ENCODE measurements at regions not wholly inside any gene's neighbourhood (a gene's known extent, or its start where the extent isn't known, plus 50 kb on each side); places are given as distances from the start of the nearest gene placed in this dataset.
"Not testable (repeated sequence)": the region's sequence is repeated elsewhere in the genome, so short reads cannot be mapped to it uniquely, and the experiment has no call there.

GRCh38 chr3:127492426-127492825 lies 98.1 kb downstream of the TPRA1 start:
- WGBS, 3 donors, result 83 to 90% (median 86%) methylated on average over 2 of the region's 2 CpGs
- H3K27me3 ChIP-seq, result no peaks in the 10 kb centered on the region
- no peaks in the 10 kb centered on the region for H3K9me3 ChIP-seq
- H3K4me1 ChIP-seq (ENCODE audit: insufficient read depth), result no peaks in the 10 kb centered on the region
- H3K4me3 ChIP-seq, result no peak overlapping the region
- no peaks in the 10 kb centered on the region for H3K36me3 ChIP-seq
- TF ChIP-seq POLR2A (IDR thresholded peaks at IDR 0.05), result no peak
- TF ChIP-seq, protein P1, sequence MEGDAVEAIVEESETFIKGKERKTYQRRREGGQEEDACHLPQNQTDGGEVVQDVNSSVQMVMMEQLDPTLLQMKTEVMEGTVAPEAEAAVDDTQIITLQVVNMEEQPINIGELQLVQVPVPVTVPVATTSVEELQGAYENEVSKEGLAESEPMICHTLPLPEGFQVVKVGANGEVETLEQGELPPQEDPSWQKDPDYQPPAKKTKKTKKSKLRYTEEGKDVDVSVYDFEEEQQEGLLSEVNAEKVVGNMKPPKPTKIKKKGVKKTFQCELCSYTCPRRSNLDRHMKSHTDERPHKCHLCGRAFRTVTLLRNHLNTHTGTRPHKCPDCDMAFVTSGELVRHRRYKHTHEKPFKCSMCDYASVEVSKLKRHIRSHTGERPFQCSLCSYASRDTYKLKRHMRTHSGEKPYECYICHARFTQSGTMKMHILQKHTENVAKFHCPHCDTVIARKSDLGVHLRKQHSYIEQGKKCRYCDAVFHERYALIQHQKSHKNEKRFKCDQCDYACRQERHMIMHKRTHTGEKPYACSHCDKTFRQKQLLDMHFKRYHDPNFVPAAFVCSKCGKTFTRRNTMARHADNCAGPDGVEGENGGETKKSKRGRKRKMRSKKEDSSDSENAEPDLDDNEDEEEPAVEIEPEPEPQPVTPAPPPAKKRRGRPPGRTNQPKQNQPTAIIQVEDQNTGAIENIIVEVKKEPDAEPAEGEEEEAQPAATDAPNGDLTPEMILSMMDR (IDR thresholded peaks at IDR 0.05), result no peak
- no peak for TF ChIP-seq EP300 (IDR thresholded peaks at IDR 0.05)
- H3K27ac ChIP-seq, result no peak overlapping the region
- intact Hi-C loops (cut with DNase I), result no loop called here
- peak in 1 of 5 donors; percentile 16 for DNase-seq

- Histone ChIP-seq H3K27me3 (no peaks in the 10 kb centered on the region), H3K9me3 (no peaks in the 10 kb centered on the region), H3K36me3 (no peaks in the 10 kb centered on the region), H3K4me3 (no peak overlapping the region), H3K4me1 (ENCODE audit: insufficient read depth) (no peaks in the 10 kb centered on the region), H3K27ac (no peak overlapping the region)
- DNase-seq, result peak in 1 of 5 donors; percentile 21
- TF ChIP-seq POLR2A (IDR thresholded peaks at IDR 0.05) (no peak), EP300 (IDR thresholded peaks at IDR 0.05) (no peak)
- TF ChIP-seq, protein P1 (IDR thresholded peaks at IDR 0.05), result no peak
- WGBS, 3 donors, result 70 to 79% (median 78%) methylated on average over 5 of the region's 5 CpGs
- intact Hi-C loops (cut with DNase I), result no loop called here
Measured at GRCh38 chr3:127491909-127492308, 98.6 kb downstream of the TPRA1 start.

- intact Hi-C loops (cut with DNase I), result no loop called here
- DNase-seq, result peak in 1 of 5 donors; percentile 19
Measured at GRCh38 chr3:127491323-127491722, 99.2 kb downstream of the TPRA1 start.

GRCh38 chr3:127491024-127491305 lies 99.6 kb downstream of the TPRA1 start:
- DNase-seq, result peak in 2 of 5 donors; percentile 29 to 36
- H3K27ac ChIP-seq; intact Hi-C loops (cut with DNase I); H3K36me3 ChIP-seq; H3K9me3 ChIP-seq; H3K27me3 ChIP-seq; H3K4me3 ChIP-seq; H3K4me1 ChIP-seq (ENCODE audit: insufficient read depth): not testable (repeated sequence)
- 38 to 45% (median 40%) methylated on average over 2 of the region's 2 CpGs for WGBS, 3 donors

More at GRCh38 chr3:127491323-127491722, 99.2 kb downstream of the TPRA1 start:
- Histone ChIP-seq H3K9me3 (no peaks in the 10 kb centered on the region), H3K4me1 (ENCODE audit: insufficient read depth) (no peaks in the 10 kb centered on the region), H3K4me3 (no peak overlapping the region), H3K27ac (no peak overlapping the region), H3K27me3 (no peaks in the 10 kb centered on the region), H3K36me3 (no peaks in the 10 kb centered on the region)
- 88 to 94% (median 92%) methylated on average over 4 of the region's 4 CpGs for WGBS, 3 donors
- no peak for TF ChIP-seq EP300 (IDR thresholded peaks at IDR 0.05)
- TF ChIP-seq, protein P1 (IDR thresholded peaks at IDR 0.05), result no peak
- no peak for TF ChIP-seq POLR2A (IDR thresholded peaks at IDR 0.05)

- Histone ChIP-seq H3K9me3 (no peaks in the 10 kb centered on the region), H3K36me3 (no peaks in the 10 kb centered on the region), H3K27ac (no peak overlapping the region), H3K27me3 (no peaks in the 10 kb centered on the region), H3K4me3 (no peak overlapping the region), H3K4me1 (ENCODE audit: insufficient read depth) (no peaks in the 10 kb centered on the region)
- 55 to 65% (median 55%) methylated on average over 7 of the region's 7 CpGs for WGBS, 3 donors
- peak in 1 of 5 donors; percentile 20 for DNase-seq
- intact Hi-C loops (cut with DNase I), result no loop called here
- TF ChIP-seq POLR2A (IDR thresholded peaks at IDR 0.05) (no peak), EP300 (IDR thresholded peaks at IDR 0.05) (no peak)
- TF ChIP-seq, protein P1 (IDR thresholded peaks at IDR 0.05), result no peak
Measured at GRCh38 chr3:127490271-127491023, 100.1 kb downstream of the TPRA1 start.

All from ovary (tissue), 7 donors.